Fibroblast of skin of right biceps (primary cell): ENCODE measurements at regions not wholly inside any gene's neighbourhood (a gene's known extent, or its start where the extent isn't known, plus 50 kb on each side); places are given as distances from the start of the nearest gene placed in this dataset.
A peak's percentile ranks its signal among the peaks of the same experiment; 100 is the strongest.

ENCODE experiments used
- DNase-seq: peaks from one replicate; pipeline ENCODE4 v3.0.0-alpha.2; 2013

DNA sequence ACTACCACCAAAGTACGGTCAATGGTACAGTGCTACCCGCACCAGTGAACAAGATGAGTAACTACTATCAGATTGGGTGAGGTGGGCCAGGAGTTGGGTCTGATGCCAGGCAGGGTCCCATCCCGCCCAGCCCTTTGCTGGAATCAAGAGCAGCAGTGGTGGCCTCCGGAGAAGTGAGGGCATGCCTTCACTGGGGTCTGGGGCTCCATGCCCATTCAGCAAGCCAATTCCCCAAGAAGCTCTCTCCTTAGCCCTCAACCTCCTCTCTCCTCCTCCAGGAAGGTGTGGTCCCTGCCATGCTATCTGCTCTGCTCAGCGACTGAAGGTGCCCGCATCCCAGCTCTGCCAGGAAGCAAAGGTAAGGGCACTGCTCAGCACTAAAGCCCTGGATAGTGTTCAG, 62.7 kb upstream of the CPLX2 start:
- DNase-seq: no peak

DNA sequence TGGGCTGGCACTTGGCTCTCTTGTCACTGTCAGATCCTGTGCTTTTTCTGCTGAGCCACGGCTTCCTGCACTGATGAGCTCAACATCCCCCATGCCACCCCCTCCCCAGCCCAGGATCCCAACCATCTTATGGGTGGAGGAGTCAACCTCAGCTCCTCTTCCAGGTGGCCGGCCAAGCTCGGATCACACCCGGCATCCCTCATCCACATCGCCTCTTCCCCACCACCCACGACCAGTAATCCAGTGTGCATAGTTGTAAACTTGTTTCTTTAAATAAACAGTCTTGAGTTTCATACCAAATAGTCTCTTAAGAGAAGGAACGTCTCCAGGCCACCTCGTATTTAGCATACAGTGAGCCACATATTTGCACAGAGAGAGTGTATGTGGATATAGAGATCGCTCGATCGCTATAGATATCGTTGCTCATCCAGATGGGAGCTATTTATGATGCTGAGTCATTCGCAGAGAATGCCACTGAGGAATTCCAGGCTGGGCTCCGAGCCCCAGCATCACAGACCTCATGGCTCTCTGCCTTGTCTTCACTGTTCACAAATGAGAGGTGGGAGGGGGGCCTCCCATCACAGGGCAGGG, 61.8 kb upstream of the CPLX2 start:
- DNase-seq: peak; percentile 93

DNA sequence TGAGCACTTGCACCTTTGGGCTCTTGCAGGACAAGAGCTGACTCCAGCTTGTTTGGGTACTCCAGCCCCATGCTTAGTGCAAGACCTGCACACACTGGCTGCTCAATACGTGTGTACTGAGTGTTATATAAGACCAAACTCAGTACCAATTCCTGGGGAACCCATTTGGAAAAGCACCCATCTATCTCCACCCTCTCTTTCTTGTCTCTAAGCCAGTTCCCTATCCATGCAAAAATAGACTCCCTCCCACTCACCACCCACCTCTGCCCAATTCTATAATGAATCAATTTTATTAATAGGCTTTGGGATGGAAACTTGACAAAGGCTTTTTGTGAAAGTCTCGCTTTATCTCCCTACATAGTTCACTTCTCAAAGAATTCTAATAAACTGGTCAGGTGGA, 60.9 kb upstream of the CPLX2 start:
- DNase-seq: no peak

DNA sequence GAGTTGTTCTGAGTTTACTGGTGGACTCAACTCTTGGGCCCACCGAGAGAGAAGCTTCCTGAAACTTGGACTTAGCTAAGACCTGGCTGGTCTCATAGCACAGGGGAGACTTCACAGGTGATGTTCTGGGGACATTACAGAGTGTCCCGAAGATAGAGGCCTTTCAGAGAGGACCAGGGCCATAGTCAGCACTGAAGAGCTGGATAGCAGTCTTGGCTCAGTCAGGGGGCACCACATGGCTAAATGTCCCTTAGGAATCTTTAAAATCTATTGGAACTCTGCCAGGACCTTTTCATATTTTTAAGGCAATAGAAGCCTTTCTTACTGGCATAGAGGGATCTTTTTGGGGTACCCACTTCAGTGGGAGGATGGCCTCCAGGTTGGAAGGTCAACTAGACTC, 59.8 kb upstream of the CPLX2 start:
- DNase-seq: no peak

DNA sequence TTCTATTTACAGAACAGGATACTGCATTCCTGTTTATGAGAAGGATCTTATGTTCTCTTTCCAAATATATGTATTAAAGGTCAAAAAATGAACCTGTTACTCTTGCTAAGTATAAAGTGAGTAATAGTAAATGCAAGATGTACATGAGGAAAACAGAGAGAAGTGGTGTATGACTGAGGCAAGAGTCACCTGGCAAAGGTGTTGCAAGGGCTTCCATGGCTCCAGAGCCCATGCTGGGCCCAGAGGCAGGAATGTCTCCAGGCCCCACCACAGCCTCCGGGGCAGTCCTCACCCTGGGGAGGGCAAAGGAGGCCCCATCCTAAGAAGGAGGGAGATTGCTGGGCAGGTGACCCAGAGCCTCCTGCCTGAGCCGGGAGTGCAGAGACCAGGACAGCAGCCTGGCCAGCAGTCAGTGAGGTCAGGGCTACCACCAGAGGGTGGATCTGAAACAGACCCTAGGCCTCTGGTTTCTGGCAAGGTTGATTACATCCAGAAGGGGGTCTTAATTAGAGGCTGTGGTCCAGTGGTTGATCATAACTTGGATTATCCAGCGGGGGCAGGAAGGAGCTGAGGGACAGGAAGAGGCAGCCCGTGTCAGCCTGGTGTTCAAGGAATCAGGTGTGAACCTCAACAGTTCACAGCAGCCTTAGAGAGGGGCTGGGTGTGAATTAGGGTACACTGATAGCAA, 57.3 kb upstream of the CPLX2 start:
- DNase-seq: no peak

DNA sequence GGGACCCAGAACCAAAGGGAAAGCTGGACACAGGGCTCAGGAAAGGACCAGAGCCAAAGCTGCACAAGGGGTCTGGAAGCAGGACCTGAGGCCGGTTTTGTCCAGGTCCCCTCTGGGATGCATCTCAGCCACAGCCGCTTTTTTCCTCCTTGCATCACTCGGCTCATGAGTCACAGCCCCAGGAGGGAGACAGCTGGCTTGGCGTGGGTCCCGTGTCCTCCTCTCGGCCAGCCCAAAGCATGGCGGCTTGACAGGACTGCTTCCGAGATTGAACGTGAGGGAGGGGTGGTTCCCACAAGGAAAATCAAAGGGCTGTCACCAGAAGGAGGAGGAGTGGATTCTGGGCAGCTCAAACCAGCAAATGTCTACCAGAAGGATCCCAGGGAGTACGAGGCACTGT, 56.7 kb upstream of the CPLX2 start:
- DNase-seq: peak; percentile 79

DNA sequence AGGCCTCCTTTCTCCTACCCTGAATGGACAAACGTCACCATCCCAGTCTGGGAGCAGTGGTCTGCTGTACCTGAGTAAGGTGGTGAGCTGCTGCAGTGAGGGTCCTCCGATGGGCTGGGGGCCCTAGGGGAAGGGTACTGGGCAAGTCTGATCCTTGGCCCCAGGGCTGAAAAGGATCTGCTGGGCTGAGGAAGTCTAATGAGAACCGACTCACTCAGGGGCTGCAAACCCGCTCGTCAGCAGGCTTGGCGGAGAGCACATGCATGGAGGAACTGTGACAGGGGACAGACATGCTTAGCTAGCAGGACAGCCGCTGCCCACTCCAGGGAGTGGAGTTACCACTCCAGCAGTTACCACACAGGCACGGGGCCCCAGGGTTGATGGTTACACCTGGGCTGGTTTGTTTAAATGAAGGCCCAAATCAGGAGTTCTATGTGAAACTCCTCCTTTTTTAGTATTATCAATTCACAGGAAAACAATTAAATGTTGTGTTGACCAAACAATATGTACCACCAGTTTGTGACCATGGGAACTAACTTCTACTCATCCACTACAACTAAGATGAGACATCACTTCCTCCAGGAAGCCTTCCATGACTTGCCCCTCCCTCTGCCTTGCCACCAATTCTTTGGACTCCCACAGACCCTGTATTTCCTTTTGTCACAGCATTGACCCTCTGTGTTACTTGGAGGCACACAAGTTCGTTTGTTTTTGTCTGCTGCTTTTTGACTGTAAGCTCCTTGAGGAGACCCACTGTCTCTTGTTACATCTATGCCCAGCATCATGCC, 56.1 kb upstream of the CPLX2 start:
- no peak for DNase-seq

DNA sequence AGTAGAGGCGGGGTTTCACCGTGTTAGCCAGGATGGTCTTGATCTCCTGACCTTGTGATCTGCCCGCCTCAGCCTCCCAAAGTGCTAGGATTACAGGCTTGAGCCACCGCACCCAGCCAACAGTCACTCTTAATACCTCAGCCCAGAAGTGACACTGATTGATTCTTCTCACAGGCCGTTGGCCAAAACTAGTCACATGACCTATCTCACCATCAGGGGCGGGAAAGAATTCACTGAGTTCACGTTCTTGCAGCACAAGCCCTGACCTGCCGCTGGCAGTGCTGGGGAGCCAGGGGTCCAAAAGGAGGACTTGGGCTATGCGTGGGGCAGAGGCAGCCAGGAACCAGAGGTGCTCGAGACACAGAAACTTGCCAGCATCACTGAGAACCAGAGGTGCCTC, 55.0 kb upstream of the CPLX2 start:
- DNase-seq: no peak

DNA sequence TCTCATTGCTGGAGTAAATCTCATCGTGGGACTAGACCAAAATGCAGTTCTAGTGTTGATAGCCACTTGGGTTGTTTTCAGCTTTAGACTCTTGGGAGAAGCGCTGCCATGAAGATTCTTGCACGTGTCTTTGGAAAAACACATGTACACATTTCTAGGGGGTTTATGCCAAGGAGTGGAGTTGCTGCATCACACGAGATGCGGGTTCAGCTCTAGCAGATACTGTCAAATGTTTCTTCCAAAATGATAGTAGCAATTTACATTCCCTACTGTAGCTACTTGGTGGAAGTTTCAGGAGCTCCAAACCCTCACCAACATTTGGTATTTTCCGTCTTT, 52.3 kb upstream of the CPLX2 start:
- DNase-seq: no peak

DNA sequence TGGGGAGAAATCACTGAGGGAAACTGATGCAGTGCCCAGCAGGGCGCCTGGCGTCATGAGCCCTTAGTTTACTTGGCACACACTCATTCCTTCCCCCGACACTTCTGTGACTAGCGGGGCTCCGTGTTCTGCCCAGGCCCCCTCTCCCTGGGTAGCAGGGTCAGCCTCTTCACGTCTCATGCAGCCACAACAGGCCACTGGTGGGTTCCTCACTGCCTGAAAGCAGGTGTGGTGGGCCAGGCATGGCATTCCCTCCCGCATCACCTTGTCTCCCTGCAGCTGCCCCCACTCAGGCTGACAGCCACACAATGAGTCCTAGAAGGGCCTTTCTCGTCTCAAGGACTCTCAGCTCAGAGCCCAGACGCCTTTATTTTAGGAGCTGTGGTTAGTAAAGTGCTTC, 51.1 kb upstream of the CPLX2 start:
- DNase-seq: no peak
